ENCODE measurements at regions not wholly inside any gene's neighbourhood (a gene's known extent, or its start where the extent isn't known, plus 50 kb on each side); places are given as distances from the start of the nearest gene placed in this dataset.

DNA sequence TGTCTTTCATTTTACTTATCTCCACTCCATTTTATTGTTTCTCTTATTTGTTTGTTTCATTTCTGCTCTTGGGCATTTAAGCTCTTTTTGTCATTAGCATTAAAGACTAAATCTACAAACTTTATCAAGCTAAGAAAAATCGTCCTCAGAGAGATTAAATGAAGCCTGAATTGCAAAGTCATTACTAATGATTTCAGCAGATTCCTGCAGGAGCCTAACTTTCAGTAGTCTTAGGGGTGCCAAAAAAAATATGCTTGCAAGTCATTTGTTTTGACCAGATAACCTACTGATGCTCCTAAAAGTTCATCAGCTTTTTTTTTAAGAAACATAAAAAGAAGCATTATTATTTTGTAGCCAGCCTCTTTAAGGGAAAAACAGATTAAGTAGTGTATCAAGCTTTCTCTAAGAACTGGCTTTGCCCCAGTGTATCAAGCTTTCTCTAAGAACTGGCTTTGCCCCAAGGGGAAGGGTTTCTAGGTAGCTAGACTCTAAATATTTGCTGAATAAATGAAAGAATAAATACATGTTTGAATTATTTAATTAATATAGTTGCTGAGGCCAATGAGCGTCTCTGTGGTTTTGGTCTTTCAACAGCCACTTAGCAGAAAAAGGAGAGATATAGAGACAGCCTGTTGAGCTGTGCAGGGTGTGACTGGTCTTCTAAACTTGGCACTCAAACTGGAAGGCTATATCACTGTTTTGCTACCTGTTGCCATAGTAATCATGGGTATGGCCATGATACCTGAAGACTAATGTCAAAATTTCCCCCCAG is 174.2 kb downstream of the BTC start:
- no peak for DNase-seq
- Histone ChIP-seq H3K4me3 (ENCODE audit: low read depth, low read length) (no peak overlapping the region), H3K27ac (no peak overlapping the region), H3K36me3 (no peaks in the 10 kb centered on the region), H3K9me3 (ENCODE audit: severe bottlenecking) (no peaks in the 10 kb centered on the region), H3K27me3 (ENCODE audit: insufficient read depth, low read depth, severe bottlenecking) (no peaks in the 10 kb centered on the region)
- TF ChIP-seq, protein P1, sequence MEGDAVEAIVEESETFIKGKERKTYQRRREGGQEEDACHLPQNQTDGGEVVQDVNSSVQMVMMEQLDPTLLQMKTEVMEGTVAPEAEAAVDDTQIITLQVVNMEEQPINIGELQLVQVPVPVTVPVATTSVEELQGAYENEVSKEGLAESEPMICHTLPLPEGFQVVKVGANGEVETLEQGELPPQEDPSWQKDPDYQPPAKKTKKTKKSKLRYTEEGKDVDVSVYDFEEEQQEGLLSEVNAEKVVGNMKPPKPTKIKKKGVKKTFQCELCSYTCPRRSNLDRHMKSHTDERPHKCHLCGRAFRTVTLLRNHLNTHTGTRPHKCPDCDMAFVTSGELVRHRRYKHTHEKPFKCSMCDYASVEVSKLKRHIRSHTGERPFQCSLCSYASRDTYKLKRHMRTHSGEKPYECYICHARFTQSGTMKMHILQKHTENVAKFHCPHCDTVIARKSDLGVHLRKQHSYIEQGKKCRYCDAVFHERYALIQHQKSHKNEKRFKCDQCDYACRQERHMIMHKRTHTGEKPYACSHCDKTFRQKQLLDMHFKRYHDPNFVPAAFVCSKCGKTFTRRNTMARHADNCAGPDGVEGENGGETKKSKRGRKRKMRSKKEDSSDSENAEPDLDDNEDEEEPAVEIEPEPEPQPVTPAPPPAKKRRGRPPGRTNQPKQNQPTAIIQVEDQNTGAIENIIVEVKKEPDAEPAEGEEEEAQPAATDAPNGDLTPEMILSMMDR (IDR thresholded peaks at IDR 0.05; ENCODE audit: low read depth, low read length): no peak

DNA sequence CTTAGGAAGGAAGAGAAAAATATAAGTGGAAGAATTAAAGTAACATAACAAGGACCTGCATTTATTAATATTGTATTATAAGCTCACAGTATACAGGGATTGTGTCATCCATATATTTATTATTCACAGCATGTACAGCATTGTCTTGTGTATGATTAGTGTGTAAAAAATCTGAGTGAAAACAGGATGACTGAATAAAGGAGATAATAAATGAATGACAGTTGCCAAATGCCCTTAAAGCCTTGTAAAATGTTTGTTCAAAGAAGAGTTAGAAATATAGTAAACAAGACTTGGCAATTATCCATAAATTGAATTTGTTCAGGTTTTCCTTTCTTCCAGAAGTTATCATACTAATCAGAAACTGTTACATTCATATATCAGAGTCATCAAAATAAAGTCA is 172.7 kb downstream of the BTC start:
- Histone ChIP-seq H3K36me3 (no peaks in the 10 kb centered on the region), H3K9me3 (ENCODE audit: severe bottlenecking) (no peaks in the 10 kb centered on the region), H3K27ac (no peak overlapping the region), H3K27me3 (ENCODE audit: insufficient read depth, low read depth, severe bottlenecking) (no peaks in the 10 kb centered on the region), H3K4me3 (ENCODE audit: low read depth, low read length) (no peak overlapping the region)
- no peak for DNase-seq
- TF ChIP-seq, protein P1 (IDR thresholded peaks at IDR 0.05; ENCODE audit: low read depth, low read length): no peak

DNA sequence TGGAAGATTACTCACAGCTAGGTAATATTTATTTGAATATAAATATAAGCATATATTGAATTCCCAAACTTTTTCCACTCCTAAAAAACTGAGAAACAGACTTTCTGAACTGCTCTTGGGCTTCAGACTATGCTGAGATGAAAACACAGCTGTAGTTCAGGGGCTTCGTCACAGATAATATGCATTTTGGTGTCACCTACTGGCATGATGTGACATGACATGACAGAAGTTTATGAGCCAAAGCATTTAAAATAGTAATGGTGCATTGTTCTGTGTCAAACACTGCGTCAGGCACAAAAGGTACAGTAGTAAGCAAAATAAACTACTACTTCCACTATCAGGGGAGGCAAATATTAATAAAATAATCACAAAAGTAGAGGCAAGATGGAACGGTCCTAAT is 171.3 kb downstream of the BTC start:
- H3K9me3 ChIP-seq (ENCODE audit: severe bottlenecking): no peaks in the 10 kb centered on the region
- no peak overlapping the region for H3K27ac ChIP-seq
- DNase-seq: peak; percentile 29

DNA sequence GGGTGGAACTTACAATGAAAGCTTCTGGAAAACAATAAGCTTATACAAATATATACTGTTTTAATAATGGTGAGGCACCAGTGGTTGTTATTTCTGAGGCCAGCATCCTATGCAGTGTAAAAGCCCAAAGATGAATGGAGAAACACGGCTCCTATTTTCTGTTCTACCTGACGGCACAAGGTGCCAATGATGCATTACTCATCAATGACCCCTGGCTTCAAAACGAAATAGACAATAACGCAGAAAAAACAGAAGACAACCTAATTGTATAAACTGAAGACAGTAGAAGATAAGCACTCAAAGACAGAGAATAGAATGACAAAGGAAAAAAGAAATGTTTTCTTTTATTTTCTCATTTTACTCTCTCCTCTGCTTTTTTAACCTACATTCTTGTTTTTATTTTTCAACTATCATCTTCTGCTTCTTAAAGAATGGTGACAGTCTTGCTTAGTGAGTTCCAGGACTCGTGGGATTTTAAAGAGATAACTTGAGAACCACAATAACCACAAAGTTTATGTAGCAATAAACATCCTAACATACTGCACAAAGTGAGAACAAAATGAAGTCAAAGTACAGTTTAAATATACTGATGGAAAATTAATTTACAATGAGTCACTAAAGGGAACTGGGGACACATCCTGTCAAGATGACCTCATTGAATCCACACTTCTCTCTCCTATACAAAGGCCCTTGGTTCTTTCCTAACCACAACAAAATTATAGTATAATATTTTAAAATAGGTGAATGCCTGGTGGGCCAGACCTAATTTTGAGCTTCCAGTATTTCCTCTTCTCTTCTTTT is 169.8 kb downstream of the BTC start:
- DNase-seq: no peak

More for the DNA sequence above, 171.3 kb downstream of the BTC start:
- TF ChIP-seq, protein P1 (IDR thresholded peaks at IDR 0.05; ENCODE audit: low read depth, low read length): peak; percentile 62
- H3K27me3 ChIP-seq (ENCODE audit: insufficient read depth, low read depth, severe bottlenecking): no peaks in the 10 kb centered on the region
- H3K4me3 ChIP-seq (ENCODE audit: low read depth, low read length): no peak overlapping the region
- H3K36me3 ChIP-seq: no peaks in the 10 kb centered on the region

DNA sequence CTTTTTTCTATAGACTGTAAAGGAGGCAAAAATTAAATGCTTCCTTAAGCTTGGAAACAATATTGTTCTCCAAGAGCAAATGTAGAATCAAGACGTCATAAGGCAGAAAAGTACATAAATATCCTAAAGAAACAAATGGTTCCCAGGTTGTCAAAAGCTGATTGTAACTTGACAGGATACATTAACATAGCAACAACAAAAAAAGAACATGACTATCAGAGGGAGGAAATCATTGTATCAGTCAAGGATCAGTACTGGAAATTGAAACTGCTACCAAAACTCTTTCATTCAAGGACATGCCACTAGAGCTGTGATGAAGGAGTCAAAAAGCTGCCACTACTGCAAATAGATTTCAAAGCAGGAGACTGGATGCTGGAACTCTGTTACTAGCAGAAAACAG is 168.3 kb downstream of the BTC start:
- DNase-seq: no peak
- no peaks in the 10 kb centered on the region for H3K36me3 ChIP-seq
- H3K4me3 ChIP-seq (ENCODE audit: low read depth, low read length): no peak overlapping the region
- TF ChIP-seq, protein P1 (IDR thresholded peaks at IDR 0.05; ENCODE audit: low read depth, low read length): no peak
- H3K9me3 ChIP-seq (ENCODE audit: severe bottlenecking): no peaks in the 10 kb centered on the region
- no peaks in the 10 kb centered on the region for H3K27me3 ChIP-seq (ENCODE audit: insufficient read depth, low read depth, severe bottlenecking)
- no peak overlapping the region for H3K27ac ChIP-seq

More for the DNA sequence above, 169.8 kb downstream of the BTC start:
- no peaks in the 10 kb centered on the region for H3K36me3 ChIP-seq
- no peak overlapping the region for H3K4me3 ChIP-seq (ENCODE audit: low read depth, low read length)
- no peak overlapping the region for H3K27ac ChIP-seq
- no peaks in the 10 kb centered on the region for H3K9me3 ChIP-seq (ENCODE audit: severe bottlenecking)
- no peaks in the 10 kb centered on the region for H3K27me3 ChIP-seq (ENCODE audit: insufficient read depth, low read depth, severe bottlenecking)
- TF ChIP-seq, protein P1 (IDR thresholded peaks at IDR 0.05; ENCODE audit: low read depth, low read length): no peak
